Lung (tissue), 11 donors: ENCODE measurements at regions not wholly inside any gene's neighbourhood (a gene's known extent, or its start where the extent isn't known, plus 50 kb on each side); places are given as distances from the start of the nearest gene placed in this dataset.

Experiments used
- ATAC-seq: fragments of 200-7000 bp; cut with Tn5 transposase; one replicate; pipeline ENCODE4 v1.9.1; 2020; ENCODE audit warnings: moderate number of reproducible peaks; ENCODE audit not compliant: insufficient read depth, low FRiP score
- DNase-seq, 3 donors: peaks; one replicate each; pipeline ENCODE4 v3.0.0-alpha.2; 2013 to 2017
- H3K27ac ChIP-seq, 2 donors: one replicate each; pipeline ENCODE4 v1.5.1; 2013; ENCODE audit warnings: mild to moderate bottlenecking in 2 of 2, moderate library complexity in 2 of 2, control low read depth in 1 of 2, inconsistent platforms in 1 of 2, low read depth in 1 of 2, low read length in 1 of 2
- H3K27me3 ChIP-seq, 3 donors: one replicate each; pipeline ENCODE4 v1.5.1; 2013; ENCODE audit warnings: low read length in 2 of 3; ENCODE audit not compliant: control insufficient read depth in 3 of 3, insufficient read depth in 3 of 3
- H3K36me3 ChIP-seq, 4 donors: one replicate each; pipeline ENCODE4 v1.5.1; 2013; ENCODE audit warnings: low read length in 4 of 4, mild to moderate bottlenecking in 1 of 4, moderate library complexity in 1 of 4; ENCODE audit not compliant: control insufficient read depth in 4 of 4, insufficient read depth in 4 of 4
- H3K4me1 ChIP-seq, 5 donors: one replicate each; pipeline ENCODE4 v1.5.1; 2013; ENCODE audit warnings: low read length in 5 of 5, mild to moderate bottlenecking in 2 of 5, moderate library complexity in 1 of 5; ENCODE audit not compliant: control insufficient read depth in 5 of 5, insufficient read depth in 5 of 5
- H3K4me3 ChIP-seq: one replicate; pipeline ENCODE4 v1.5.1; 2013; ENCODE audit warnings: mild to moderate bottlenecking, control low read depth, moderate library complexity
- H3K9ac ChIP-seq, 2 donors: one replicate each; pipeline ENCODE4 v1.5.1; 2013; ENCODE audit warnings: low read length in 2 of 2, control low read depth in 1 of 2; ENCODE audit not compliant: insufficient read depth in 1 of 2
- H3K9me3 ChIP-seq, 4 donors: one replicate each; pipeline ENCODE4 v1.5.1; 2013; ENCODE audit warnings: low read length in 3 of 4, mild to moderate bottlenecking in 1 of 4, moderate library complexity in 1 of 4; ENCODE audit not compliant: control insufficient read depth in 4 of 4, insufficient read depth in 3 of 4
- WGBS, 2 donors: extraction: QIAGEN DNeasy Blood & Tissue Kit; methylation state at CpG; one replicate each; pipeline ENCODE4 v1.1.7; 2013; 5-methylcytosine and 5-hydroxymethylcytosine counted together
- TF ChIP-seq, protein P1 (sequence below): IDR thresholded peaks from 2 replicates; pipeline ENCODE4 v1.5.1; 2012; ENCODE audit warnings: mild to moderate bottlenecking; ENCODE audit errors: control extremely low read depth, extremely low read depth
- donor health status: control.
- donor health status: control.
- donor health status: Bipolar disorder and iron deficiency.
- donor health status: healthy.
- donor health status: DM: yes; HTN: yes; CAD: no.

DNA sequence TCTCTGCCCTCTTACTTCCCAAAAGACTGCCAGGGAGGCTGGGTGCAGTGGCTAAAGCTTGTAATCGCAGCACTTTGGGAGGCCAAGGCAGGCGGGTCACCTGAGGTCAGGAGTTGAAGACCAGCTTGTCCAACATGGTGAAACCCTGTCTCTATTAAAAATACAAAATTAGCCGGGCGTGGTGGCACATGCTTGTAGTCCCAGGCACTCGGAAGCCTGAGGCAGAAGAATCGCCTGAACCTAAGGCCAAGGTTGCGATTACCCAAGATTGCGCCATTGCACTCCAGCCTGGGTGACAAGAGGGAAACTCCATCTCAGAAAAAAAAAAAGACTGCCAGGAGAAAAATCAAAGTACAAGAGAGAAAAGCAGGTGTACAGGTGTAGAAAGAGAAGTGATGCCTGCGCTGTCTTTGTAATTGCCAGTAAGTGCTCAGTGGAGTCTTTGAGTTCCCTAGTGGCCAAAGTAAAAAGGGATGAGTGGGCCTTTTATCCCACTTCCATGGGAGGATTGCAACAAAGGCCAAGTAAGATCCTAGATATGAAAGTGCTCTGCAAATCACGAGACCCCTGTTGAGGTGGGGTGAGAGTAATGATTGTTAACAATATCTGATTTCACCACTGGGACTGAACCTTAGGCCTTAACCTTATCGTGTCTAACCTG is 94.7 kb upstream of the WNT4 start:
- 75 to 76% methylated on average over 11 of the region's 11 CpGs for WGBS, 2 donors
- DNase-seq (no peak), ATAC-seq (no peak)

DNA sequence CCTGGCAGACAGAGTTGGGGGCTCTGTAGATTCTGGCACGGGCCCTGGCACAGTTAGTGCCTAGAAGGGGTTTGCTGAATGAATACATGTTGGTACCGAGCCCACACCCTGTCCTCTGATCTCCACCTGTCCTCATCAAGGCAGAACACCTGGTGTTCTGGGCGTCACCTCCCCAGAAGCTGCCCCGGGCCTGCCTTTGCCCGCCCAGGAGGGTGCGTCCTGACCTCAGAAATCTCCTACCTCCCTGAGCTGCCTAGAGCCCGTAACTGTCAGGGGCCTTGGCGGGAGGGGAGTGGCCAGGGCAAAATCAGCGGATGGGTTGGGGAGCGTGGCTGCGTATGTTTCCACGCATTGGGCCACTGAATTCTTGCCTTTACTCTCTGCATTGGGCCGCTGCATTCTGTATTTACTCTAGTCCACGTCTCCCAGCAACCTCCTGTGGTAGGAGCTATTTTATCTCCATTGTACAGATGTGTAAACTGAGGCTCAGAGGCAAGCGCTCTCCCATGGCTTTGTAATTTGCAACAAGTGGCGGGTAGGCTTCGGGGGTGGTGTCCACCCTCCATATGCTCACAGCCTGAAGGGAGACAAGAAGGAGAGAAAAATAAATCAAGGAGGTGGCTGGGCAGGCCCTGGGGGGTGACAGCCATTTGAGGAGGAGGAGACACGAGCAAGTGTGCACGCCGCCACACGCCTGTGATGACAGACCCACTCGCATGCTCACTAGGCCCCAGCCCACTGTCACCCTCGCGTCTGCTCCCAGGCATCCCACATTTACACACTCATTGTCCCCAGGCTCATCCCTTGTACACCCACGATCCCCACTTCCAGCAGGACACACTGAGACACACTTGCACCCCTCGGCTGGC is 95.7 kb upstream of the WNT4 start:
- Histone ChIP-seq H3K4me3 (no peak overlapping the region), H3K27me3 (no peaks in the 10 kb centered on the region), H3K27ac (no peak overlapping the region), H3K36me3 (no peaks in the 10 kb centered on the region), H3K4me1 (peaks cover 0 to 13% (median 0%) of the 10 kb centered on the region in 5 donors), H3K9me3 (no peaks in the 10 kb centered on the region), H3K9ac (no peak overlapping the region)
- 91 to 93% methylated on average over 26 of the region's 26 CpGs for WGBS, 2 donors
- TF ChIP-seq, protein P1, sequence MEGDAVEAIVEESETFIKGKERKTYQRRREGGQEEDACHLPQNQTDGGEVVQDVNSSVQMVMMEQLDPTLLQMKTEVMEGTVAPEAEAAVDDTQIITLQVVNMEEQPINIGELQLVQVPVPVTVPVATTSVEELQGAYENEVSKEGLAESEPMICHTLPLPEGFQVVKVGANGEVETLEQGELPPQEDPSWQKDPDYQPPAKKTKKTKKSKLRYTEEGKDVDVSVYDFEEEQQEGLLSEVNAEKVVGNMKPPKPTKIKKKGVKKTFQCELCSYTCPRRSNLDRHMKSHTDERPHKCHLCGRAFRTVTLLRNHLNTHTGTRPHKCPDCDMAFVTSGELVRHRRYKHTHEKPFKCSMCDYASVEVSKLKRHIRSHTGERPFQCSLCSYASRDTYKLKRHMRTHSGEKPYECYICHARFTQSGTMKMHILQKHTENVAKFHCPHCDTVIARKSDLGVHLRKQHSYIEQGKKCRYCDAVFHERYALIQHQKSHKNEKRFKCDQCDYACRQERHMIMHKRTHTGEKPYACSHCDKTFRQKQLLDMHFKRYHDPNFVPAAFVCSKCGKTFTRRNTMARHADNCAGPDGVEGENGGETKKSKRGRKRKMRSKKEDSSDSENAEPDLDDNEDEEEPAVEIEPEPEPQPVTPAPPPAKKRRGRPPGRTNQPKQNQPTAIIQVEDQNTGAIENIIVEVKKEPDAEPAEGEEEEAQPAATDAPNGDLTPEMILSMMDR, result no peak
- DNase-seq, result no peak
- no peak for ATAC-seq

More for the DNA sequence above, 94.7 kb upstream of the WNT4 start:
- Histone ChIP-seq H3K4me3 (no peak overlapping the region), H3K9me3 (no peaks in the 10 kb centered on the region), H3K4me1 (peaks cover 0 to 13% (median 0%) of the 10 kb centered on the region in 5 donors), H3K9ac (no peak overlapping the region), H3K36me3 (no peaks in the 10 kb centered on the region), H3K27me3 (no peaks in the 10 kb centered on the region), H3K27ac (peak overlapping the region in 1 of 2 donors; percentile 20)
- TF ChIP-seq, protein P1, result no peak

DNA sequence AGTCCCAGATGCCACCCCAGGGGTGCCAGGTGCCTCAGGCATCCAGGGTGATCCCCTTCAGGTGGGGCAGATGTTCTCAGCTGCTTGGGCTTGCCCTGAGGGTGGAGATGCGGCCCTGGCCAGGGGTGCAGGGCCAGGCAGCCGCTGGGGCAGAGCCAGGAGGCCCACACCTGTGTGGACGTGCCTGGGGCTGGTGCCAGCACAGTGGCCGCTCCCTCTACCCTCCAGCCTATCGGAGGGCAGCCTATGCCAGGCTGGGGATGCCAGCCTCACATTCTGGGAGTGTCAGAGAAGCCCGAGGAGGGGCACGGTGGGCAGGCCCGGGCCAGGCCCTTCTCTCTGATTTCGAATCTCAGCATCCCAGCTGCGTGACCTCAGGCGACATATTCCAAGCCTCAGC is 96.5 kb upstream of the WNT4 start:
- DNase-seq, result no peak

More for the DNA sequence above, 96.5 kb upstream of the WNT4 start:
- Histone ChIP-seq H3K36me3 (no peaks in the 10 kb centered on the region), H3K27me3 (no peaks in the 10 kb centered on the region), H3K9ac (no peak overlapping the region), H3K4me1 (peaks cover 0 to 8% (median 0%) of the 10 kb centered on the region in 5 donors), H3K4me3 (no peak overlapping the region), H3K9me3 (no peaks in the 10 kb centered on the region), H3K27ac (no peak overlapping the region)
- TF ChIP-seq, protein P1, result no peak
- 70 to 86% methylated on average over 11 of the region's 11 CpGs for WGBS, 2 donors
- ATAC-seq, result no peak
